ENCODE measurements at regions not wholly inside any gene's neighbourhood (a gene's known extent, or its start where the extent isn't known, plus 50 kb on each side); places are given as distances from the start of the nearest gene placed in this dataset.

GRCh38 chr22:48670731-48671130 lies 1156.9 kb downstream of the BRD1 start:
- no peak for ATAC-seq
- DNase-seq = no peak
- CTCF ChIA-PET = no interaction called here
- no peaks in the 10 kb centered on the region for H3K36me3 ChIP-seq (ENCODE audit: low read depth, low read length)
- no peak overlapping the region for H3K4me3 ChIP-seq (ENCODE audit: low read length)
- BruUV-seq (replicated peaks) = no TSS peak
- H4K20me1 ChIP-seq (ENCODE audit: low read length) = no peaks in the 10 kb centered on the region
- intact Hi-C loops (cut with micrococcal nuclease) = no loop called here
- no peak overlapping the region for H2AFZ ChIP-seq (ENCODE audit: low read length)
- H3K9me2 ChIP-seq (replicated peaks; ENCODE audit: low read length) = no peaks in the 10 kb centered on the region
- H3K27ac ChIP-seq (ENCODE audit: low read length) = no peak overlapping the region
- TF ChIP-seq EZH2 (IDR thresholded peaks at IDR 0.05; ENCODE audit: low read length, unreplicated experiment) (no peak), CTCF (conservative IDR thresholded peaks at IDR 0.05; ENCODE audit: low read depth, low read length) (no peak), EZH2phosphoT487 (IDR thresholded peaks at IDR 0.05; ENCODE audit: borderline replicate concordance, low read length) (no peak)
- no peak overlapping the region for H3K9ac ChIP-seq (ENCODE audit: low read length)
- H3K9me3 ChIP-seq (ENCODE audit: low read length) = no peaks in the 10 kb centered on the region
- no peaks in the 10 kb centered on the region for H3K27me3 ChIP-seq (ENCODE audit: low read length)
- POLR2A ChIA-PET (ENCODE audit: unreplicated experiment) = no interaction called here
- H3K4me2 ChIP-seq (ENCODE audit: low read length) = no peak overlapping the region
- H3K4me1 ChIP-seq (ENCODE audit: insufficient read depth, low read length) = no peaks in the 10 kb centered on the region
- H3K79me2 ChIP-seq (ENCODE audit: low read length) = no peaks in the 10 kb centered on the region
- H3F3A ChIP-seq (ENCODE audit: low read length, unreplicated experiment) = no peaks in the 10 kb centered on the region

DNA sequence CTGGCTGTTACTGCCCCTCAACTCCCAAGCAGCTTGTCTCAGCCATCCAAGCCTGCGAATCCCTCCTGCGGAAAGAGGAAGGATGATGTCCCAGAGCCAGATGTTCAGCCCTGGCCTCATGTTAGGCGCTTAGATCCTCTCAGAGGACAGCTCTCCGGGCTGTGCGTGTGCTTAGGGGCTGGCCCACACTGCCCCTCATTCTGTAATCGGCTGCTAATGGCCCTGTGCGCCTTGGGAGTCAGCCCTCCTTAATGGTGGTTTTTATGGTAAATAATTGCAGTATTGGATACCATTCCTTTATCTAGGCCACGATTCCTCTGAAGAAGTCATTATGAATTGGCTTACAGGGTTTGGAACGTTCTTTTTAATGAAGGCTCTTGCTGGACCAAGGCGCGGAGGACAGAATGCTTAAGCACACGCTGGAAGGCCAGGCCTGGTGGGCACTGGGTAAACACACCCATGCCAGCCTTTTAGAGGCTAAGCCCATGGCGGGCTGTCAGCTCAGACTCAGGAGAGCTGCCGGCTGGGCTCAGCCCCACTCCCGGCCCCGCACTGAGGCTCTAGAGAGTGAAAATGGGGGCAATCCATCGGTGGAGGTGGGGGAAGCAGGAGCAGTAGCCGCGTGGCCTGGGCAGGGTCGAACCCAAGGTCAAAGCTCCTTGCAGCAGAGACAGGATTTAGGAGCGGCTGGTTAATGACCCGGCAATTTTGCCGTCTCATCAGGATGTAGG lies 1157.5 kb downstream of the BRD1 start:
- intact Hi-C loops (cut with micrococcal nuclease) = no loop called here
- no peak overlapping the region for H2AFZ ChIP-seq (ENCODE audit: low read length)
- H3F3A ChIP-seq (ENCODE audit: low read length, unreplicated experiment) = no peaks in the 10 kb centered on the region
- ChIA-PET POLR2A (ENCODE audit: unreplicated experiment) (no interaction called here), CTCF (no interaction called here)
- H3K9ac ChIP-seq (ENCODE audit: low read length) = no peak overlapping the region
- no peaks in the 10 kb centered on the region for H3K9me2 ChIP-seq (replicated peaks; ENCODE audit: low read length)
- H3K4me3 ChIP-seq (ENCODE audit: low read length) = no peak overlapping the region
- DNase-seq (no peak), ATAC-seq (no peak)
- TF ChIP-seq EZH2 (IDR thresholded peaks at IDR 0.05; ENCODE audit: low read length, unreplicated experiment) (no peak), EZH2phosphoT487 (IDR thresholded peaks at IDR 0.05; ENCODE audit: borderline replicate concordance, low read length) (no peak), CTCF (conservative IDR thresholded peaks at IDR 0.05; ENCODE audit: low read depth, low read length) (no peak)
- no peak overlapping the region for H3K4me2 ChIP-seq (ENCODE audit: low read length)
- H3K4me1 ChIP-seq (ENCODE audit: insufficient read depth, low read length) = no peaks in the 10 kb centered on the region
- H3K79me2 ChIP-seq (ENCODE audit: low read length) = no peaks in the 10 kb centered on the region
- no peaks in the 10 kb centered on the region for H3K9me3 ChIP-seq (ENCODE audit: low read length)
- no peaks in the 10 kb centered on the region for H3K36me3 ChIP-seq (ENCODE audit: low read depth, low read length)
- no peak overlapping the region for H3K27ac ChIP-seq (ENCODE audit: low read length)
- H4K20me1 ChIP-seq (ENCODE audit: low read length) = no peaks in the 10 kb centered on the region
- no TSS peak for BruUV-seq (replicated peaks)
- H3K27me3 ChIP-seq (ENCODE audit: low read length) = no peaks in the 10 kb centered on the region

DNA sequence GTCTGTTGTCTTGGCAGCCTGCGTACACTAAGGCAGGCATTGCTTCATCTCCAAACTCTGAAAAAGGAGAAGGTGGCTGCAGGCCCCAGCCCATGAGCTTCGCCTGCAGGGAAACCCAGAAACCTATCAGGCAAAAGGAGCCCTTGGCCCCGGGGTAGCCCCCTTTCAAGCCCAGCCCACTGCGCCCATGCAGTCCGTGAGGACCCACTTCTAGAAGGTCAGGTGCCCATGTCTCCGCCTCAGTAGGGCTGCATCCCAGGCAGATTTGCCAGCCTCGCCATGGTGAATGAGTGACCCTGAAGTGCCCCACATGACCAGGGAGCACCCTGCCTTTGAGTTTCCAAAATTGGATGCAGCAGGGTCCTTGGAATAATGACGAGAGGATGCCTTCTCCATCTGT lies 1158.4 kb downstream of the BRD1 start:
- Histone ChIP-seq H3K9me2 (replicated peaks; ENCODE audit: low read length) (no peaks in the 10 kb centered on the region), H3K9ac (ENCODE audit: low read length) (no peak overlapping the region), H3K4me2 (ENCODE audit: low read length) (no peak overlapping the region), H3K36me3 (ENCODE audit: low read depth, low read length) (no peaks in the 10 kb centered on the region), H3K4me3 (ENCODE audit: low read length) (no peak overlapping the region), H3K79me2 (ENCODE audit: low read length) (no peaks in the 10 kb centered on the region), H3F3A (ENCODE audit: low read length, unreplicated experiment) (no peaks in the 10 kb centered on the region), H3K27ac (ENCODE audit: low read length) (no peak overlapping the region), H4K20me1 (ENCODE audit: low read length) (no peaks in the 10 kb centered on the region), H3K27me3 (ENCODE audit: low read length) (no peaks in the 10 kb centered on the region), H3K4me1 (ENCODE audit: insufficient read depth, low read length) (no peaks in the 10 kb centered on the region), H2AFZ (ENCODE audit: low read length) (no peak overlapping the region), H3K9me3 (ENCODE audit: low read length) (no peaks in the 10 kb centered on the region)
- POLR2A ChIA-PET (ENCODE audit: unreplicated experiment) = no interaction called here
- no peak for TF ChIP-seq CTCF (conservative IDR thresholded peaks at IDR 0.05; ENCODE audit: low read depth, low read length)
- TF ChIP-seq EZH2phosphoT487 (IDR thresholded peaks at IDR 0.05; ENCODE audit: borderline replicate concordance, low read length) = no peak
- no peak for TF ChIP-seq EZH2 (IDR thresholded peaks at IDR 0.05; ENCODE audit: low read length, unreplicated experiment)
- no peak for ATAC-seq
- CTCF ChIA-PET = no interaction called here
- no TSS peak for BruUV-seq (replicated peaks)
- intact Hi-C loops (cut with micrococcal nuclease) = no loop called here
- no peak for DNase-seq

All from PC-3 (cell line).